ENCODE measurements at regions not wholly inside any gene's neighbourhood (a gene's known extent, or its start where the extent isn't known, plus 50 kb on each side); places are given as distances from the start of the nearest gene placed in this dataset.

DNA sequence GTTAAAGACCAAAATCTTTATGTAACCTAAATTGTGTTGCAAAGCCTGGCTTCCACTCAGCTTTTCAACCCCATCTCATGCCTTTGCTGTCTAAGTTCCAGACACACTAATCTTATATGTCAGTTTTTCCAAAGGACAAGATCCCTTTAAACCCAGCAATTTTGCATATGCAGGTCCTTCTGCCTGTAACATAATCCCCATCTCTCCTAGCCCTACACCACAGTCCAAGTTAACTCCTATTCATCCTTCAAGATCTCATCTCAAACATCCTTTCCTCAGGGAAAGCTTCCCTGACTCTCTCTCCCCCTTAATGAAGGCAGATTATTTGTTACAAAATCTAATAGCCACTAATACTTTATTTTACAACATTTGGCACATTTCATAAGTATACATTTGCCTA, 366.3 kb downstream of the PLPP3 start:
- ATAC-seq (replicated peaks in 1 of 4) = no peak

DNA sequence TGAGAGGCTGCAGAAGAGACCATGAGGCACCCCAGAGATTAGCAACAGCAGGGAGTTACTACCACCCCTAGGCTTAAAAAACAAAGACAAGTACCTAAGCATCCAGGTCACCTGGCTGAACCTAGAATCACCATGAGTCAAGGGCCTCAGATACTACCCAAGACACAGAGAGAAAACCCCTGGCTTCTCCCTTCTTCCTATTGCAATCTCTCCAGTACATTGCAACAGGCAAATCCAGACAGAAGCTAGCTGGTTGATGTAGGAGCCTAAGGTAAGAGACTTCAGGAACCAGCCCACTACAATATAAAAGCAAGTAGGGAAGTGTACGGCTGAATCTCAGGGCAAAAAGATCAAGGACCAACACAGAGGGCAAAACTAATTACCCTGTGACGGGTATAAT, 367.2 kb downstream of the PLPP3 start:
- Mint-ChIP-seq H3K27me3 (no peaks in the 10 kb centered on the region), H3K4me1 (no peaks in the 10 kb centered on the region), H3K36me3 (no peaks in the 10 kb centered on the region), H3K4me3 (no peak overlapping the region), H3K9me3 (no peaks in the 10 kb centered on the region), H3K27ac (no peak overlapping the region)
- no peak for ATAC-seq (replicated peaks in 1 of 4)
- no CpG with 5 or more reads among the region's 2 CpGs for WGBS (ENCODE audit: insufficient coverage)
- ChIA-PET POLR2A (no interaction called here), CTCF (no interaction called here)
- no peaks in the 10 kb centered on the region for H3K9me3 ChIP-seq
- H3K27ac ChIP-seq (ENCODE audit: low read length) = no peak overlapping the region
- H3K36me3 ChIP-seq (ENCODE audit: control insufficient read depth in 2 of 2, extremely low read depth in 1 of 2, insufficient read depth in 1 of 2, low read length in 1 of 2) = no peaks in the 10 kb centered on the region
- no peaks in the 10 kb centered on the region for H3K27me3 ChIP-seq (replicated peaks in 1 of 2; ENCODE audit: control insufficient read depth in 2 of 2, extremely low read depth in 1 of 2, insufficient read depth in 2 of 2, low read length in 1 of 2)
- no peak overlapping the region for H3K4me3 ChIP-seq (ENCODE audit: control insufficient read depth in 1 of 2, extremely low read depth in 1 of 2, low read length in 1 of 2)
- no peaks in the 10 kb centered on the region for H3K4me1 ChIP-seq (ENCODE audit: control insufficient read depth in 1 of 2, extremely low read depth in 1 of 2, insufficient read depth in 2 of 2, low read length in 2 of 2)
- no peak for DNase-seq

More for the DNA sequence above, 366.3 kb downstream of the PLPP3 start:
- H3K9me3 ChIP-seq = no peaks in the 10 kb centered on the region
- POLR2A ChIA-PET = no interaction called here
- CTCF ChIA-PET = no interaction called here
- no peaks in the 10 kb centered on the region for H3K4me1 ChIP-seq (ENCODE audit: control insufficient read depth in 1 of 2, extremely low read depth in 1 of 2, insufficient read depth in 2 of 2, low read length in 2 of 2)
- H3K27me3 ChIP-seq (replicated peaks in 1 of 2; ENCODE audit: control insufficient read depth in 2 of 2, extremely low read depth in 1 of 2, insufficient read depth in 2 of 2, low read length in 1 of 2) = no peaks in the 10 kb centered on the region
- Mint-ChIP-seq H3K9me3 (no peaks in the 10 kb centered on the region), H3K4me3 (no peak overlapping the region), H3K27ac (no peak overlapping the region), H3K36me3 (no peaks in the 10 kb centered on the region), H3K4me1 (no peaks in the 10 kb centered on the region), H3K27me3 (no peaks in the 10 kb centered on the region)
- H3K27ac ChIP-seq (ENCODE audit: low read length) = no peak overlapping the region
- H3K4me3 ChIP-seq (ENCODE audit: control insufficient read depth in 1 of 2, extremely low read depth in 1 of 2, low read length in 1 of 2) = no peak overlapping the region
- DNase-seq = no peak
- no peaks in the 10 kb centered on the region for H3K36me3 ChIP-seq (ENCODE audit: control insufficient read depth in 2 of 2, extremely low read depth in 1 of 2, insufficient read depth in 1 of 2, low read length in 1 of 2)

DNA sequence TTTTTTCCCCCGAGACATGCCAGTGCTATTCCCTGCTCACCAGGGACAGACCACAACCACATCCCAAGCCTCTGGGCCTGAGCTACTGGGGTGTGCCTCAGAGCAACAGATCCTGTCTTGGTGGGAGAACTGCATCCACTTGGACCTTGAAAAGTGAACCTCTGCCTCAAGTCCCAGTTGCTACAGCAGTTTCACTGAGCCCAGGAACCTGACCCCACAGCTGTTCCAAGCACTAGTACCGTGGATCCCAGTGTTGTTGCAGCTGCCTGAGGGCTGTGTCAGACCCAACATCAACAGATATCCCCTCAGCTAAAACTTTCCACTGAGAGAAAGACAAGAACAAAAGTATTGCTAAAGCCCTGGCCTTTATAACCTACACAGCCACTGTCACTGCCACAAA, 373.0 kb downstream of the PLPP3 start:
- no peak overlapping the region for H3K4me3 ChIP-seq (ENCODE audit: control insufficient read depth in 1 of 2, extremely low read depth in 1 of 2, low read length in 1 of 2)
- no peaks in the 10 kb centered on the region for H3K27me3 ChIP-seq (replicated peaks in 1 of 2; ENCODE audit: control insufficient read depth in 2 of 2, extremely low read depth in 1 of 2, insufficient read depth in 2 of 2, low read length in 1 of 2)
- no peak overlapping the region for H3K27ac ChIP-seq (ENCODE audit: low read length)
- no peak for DNase-seq
- Mint-ChIP-seq H3K4me3 (no peak overlapping the region), H3K36me3 (no peaks in the 10 kb centered on the region), H3K27me3 (peaks cover 0 to 2% of the 10 kb centered on the region in 2 donors), H3K9me3 (peaks cover 0 to 5% (median 2%) of the 10 kb centered on the region in 3 donors), H3K4me1 (no peaks in the 10 kb centered on the region), H3K27ac (no peak overlapping the region)
- ATAC-seq (replicated peaks in 1 of 4) = no peak
- WGBS (ENCODE audit: insufficient coverage) = 73% methylated on average over 2 of the region's 2 CpGs
- no peaks in the 10 kb centered on the region for H3K36me3 ChIP-seq (ENCODE audit: control insufficient read depth in 2 of 2, extremely low read depth in 1 of 2, insufficient read depth in 1 of 2, low read length in 1 of 2)
- H3K9me3 ChIP-seq = no peaks in the 10 kb centered on the region
- POLR2A ChIA-PET = no interaction called here
- CTCF ChIA-PET = no interaction called here
- no peaks in the 10 kb centered on the region for H3K4me1 ChIP-seq (ENCODE audit: control insufficient read depth in 1 of 2, extremely low read depth in 1 of 2, insufficient read depth in 2 of 2, low read length in 2 of 2)

DNA sequence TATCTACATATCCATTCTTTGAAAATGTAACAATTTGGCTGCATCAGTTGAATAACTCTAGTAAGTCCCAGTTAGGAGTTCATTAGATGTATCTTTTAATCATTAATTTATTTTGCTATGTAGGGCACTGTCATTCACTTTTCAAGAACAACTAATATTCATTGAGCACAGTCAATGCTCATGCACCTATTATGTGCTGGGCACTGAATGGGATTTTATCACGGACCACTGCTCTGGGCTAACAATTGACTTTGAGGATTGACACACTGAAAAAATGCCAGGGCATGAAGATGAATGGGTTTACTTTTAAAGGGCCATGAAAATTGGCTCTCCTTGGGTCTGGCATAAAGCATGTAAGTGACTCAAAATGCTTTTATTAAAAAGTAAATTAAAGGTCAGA, 375.2 kb downstream of the PLPP3 start:
- Histone ChIP-seq H3K4me3 (ENCODE audit: control insufficient read depth in 1 of 2, extremely low read depth in 1 of 2, low read length in 1 of 2) (no peak overlapping the region), H3K27me3 (replicated peaks in 1 of 2; ENCODE audit: control insufficient read depth in 2 of 2, extremely low read depth in 1 of 2, insufficient read depth in 2 of 2, low read length in 1 of 2) (no peaks in the 10 kb centered on the region), H3K9me3 (no peaks in the 10 kb centered on the region), H3K27ac (ENCODE audit: low read length) (no peak overlapping the region), H3K4me1 (ENCODE audit: control insufficient read depth in 1 of 2, extremely low read depth in 1 of 2, insufficient read depth in 2 of 2, low read length in 2 of 2) (no peaks in the 10 kb centered on the region), H3K36me3 (ENCODE audit: control insufficient read depth in 2 of 2, extremely low read depth in 1 of 2, insufficient read depth in 1 of 2, low read length in 1 of 2) (no peaks in the 10 kb centered on the region)
- DNase-seq (no peak), ATAC-seq (replicated peaks in 1 of 4) (no peak)
- ChIA-PET CTCF (no interaction called here), POLR2A (no interaction called here)
- Mint-ChIP-seq H3K4me3 (no peak overlapping the region), H3K9me3 (peaks cover 0 to 5% (median 2%) of the 10 kb centered on the region in 3 donors), H3K4me1 (no peaks in the 10 kb centered on the region), H3K27ac (no peak overlapping the region), H3K27me3 (peaks cover 2 to 4% of the 10 kb centered on the region in 2 donors), H3K36me3 (no peaks in the 10 kb centered on the region)
- 100% methylated on average over 1 of the region's 1 CpG for WGBS (ENCODE audit: insufficient coverage)

DNA sequence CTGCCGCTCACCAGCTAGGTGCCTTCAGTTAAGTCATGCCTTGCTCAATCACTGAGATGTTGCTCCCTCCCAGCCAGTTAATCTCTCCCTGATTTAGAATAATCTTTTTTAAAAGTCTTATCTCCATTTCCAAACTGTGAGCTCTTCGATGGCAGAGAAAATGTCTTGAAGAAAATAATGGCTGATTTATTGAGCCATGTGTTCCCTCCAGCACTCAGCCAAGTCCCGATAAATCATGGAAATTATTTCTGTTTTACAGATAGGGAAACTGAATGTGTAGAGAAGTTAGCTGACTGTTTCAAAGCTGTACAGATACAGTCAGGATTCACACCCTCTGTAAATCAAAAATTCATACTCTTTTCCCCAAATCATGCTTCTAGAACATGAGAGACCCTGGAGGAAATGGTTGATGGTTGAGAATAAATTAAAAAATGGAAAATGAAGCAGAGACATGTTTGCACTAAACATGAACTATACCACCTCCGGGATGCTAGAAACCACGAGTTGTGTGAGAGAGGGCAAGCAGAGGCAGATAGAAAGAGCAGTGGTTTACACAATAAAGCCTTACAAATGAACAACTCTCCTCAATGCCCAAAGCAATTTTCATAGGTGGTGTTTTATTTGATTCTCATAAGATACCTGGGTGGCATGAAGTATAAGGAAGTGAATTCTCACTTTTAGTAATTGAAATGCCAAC, 376.4 kb downstream of the PLPP3 start:
- H3K27ac ChIP-seq (ENCODE audit: low read length) = no peak overlapping the region
- H3K4me3 ChIP-seq (ENCODE audit: control insufficient read depth in 1 of 2, extremely low read depth in 1 of 2, low read length in 1 of 2) = no peak overlapping the region
- Mint-ChIP-seq H3K4me3 (no peak overlapping the region), H3K9me3 (peaks cover 0 to 5% (median 2%) of the 10 kb centered on the region in 3 donors), H3K27me3 (peaks cover 2 to 4% of the 10 kb centered on the region in 2 donors), H3K27ac (no peak overlapping the region), H3K36me3 (no peaks in the 10 kb centered on the region), H3K4me1 (no peaks in the 10 kb centered on the region)
- no CpG with 5 or more reads among the region's 5 CpGs for WGBS (ENCODE audit: insufficient coverage)
- CTCF ChIA-PET = no interaction called here
- DNase-seq (no peak), ATAC-seq (replicated peaks in 1 of 4) (no peak)
- H3K36me3 ChIP-seq (ENCODE audit: control insufficient read depth in 2 of 2, extremely low read depth in 1 of 2, insufficient read depth in 1 of 2, low read length in 1 of 2) = no peaks in the 10 kb centered on the region
- no peaks in the 10 kb centered on the region for H3K27me3 ChIP-seq (replicated peaks in 1 of 2; ENCODE audit: control insufficient read depth in 2 of 2, extremely low read depth in 1 of 2, insufficient read depth in 2 of 2, low read length in 1 of 2)
- H3K4me1 ChIP-seq (ENCODE audit: control insufficient read depth in 1 of 2, extremely low read depth in 1 of 2, insufficient read depth in 2 of 2, low read length in 2 of 2) = no peaks in the 10 kb centered on the region
- POLR2A ChIA-PET = no interaction called here
- no peaks in the 10 kb centered on the region for H3K9me3 ChIP-seq

DNA sequence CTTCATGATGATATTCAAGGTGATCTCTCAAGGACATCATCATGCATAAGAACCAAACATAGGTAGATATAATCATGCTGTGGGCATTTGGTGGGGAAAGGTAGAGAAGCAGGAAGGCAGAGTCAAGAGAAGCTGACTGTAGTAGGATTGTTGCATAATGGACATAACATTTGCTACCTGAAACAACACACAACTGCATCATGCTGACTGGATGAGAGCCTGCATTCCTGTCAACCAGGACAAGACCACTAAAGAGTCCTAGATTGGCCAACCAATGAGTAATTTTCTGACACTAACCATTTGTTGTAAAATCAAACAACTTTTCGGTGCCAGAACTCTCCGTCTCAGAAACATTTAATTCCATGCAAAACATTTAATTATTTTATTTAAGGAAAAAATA, 377.2 kb downstream of the PLPP3 start:
- Mint-ChIP-seq H3K36me3 (no peaks in the 10 kb centered on the region), H3K9me3 (peaks cover 0 to 5% (median 2%) of the 10 kb centered on the region in 3 donors), H3K27me3 (peaks cover 2 to 4% of the 10 kb centered on the region in 2 donors), H3K27ac (no peak overlapping the region), H3K4me1 (no peaks in the 10 kb centered on the region), H3K4me3 (no peak overlapping the region)
- no CpG with 5 or more reads among the region's 2 CpGs for WGBS (ENCODE audit: insufficient coverage)
- POLR2A ChIA-PET = no interaction called here
- CTCF ChIA-PET = no interaction called here
- Histone ChIP-seq H3K27ac (ENCODE audit: low read length) (no peak overlapping the region), H3K27me3 (replicated peaks in 1 of 2; ENCODE audit: control insufficient read depth in 2 of 2, extremely low read depth in 1 of 2, insufficient read depth in 2 of 2, low read length in 1 of 2) (no peaks in the 10 kb centered on the region), H3K4me3 (ENCODE audit: control insufficient read depth in 1 of 2, extremely low read depth in 1 of 2, low read length in 1 of 2) (no peak overlapping the region), H3K9me3 (no peaks in the 10 kb centered on the region), H3K36me3 (ENCODE audit: control insufficient read depth in 2 of 2, extremely low read depth in 1 of 2, insufficient read depth in 1 of 2, low read length in 1 of 2) (no peaks in the 10 kb centered on the region), H3K4me1 (ENCODE audit: control insufficient read depth in 1 of 2, extremely low read depth in 1 of 2, insufficient read depth in 2 of 2, low read length in 2 of 2) (no peaks in the 10 kb centered on the region)
- ATAC-seq (replicated peaks in 1 of 4) (no peak), DNase-seq (no peak)

DNA sequence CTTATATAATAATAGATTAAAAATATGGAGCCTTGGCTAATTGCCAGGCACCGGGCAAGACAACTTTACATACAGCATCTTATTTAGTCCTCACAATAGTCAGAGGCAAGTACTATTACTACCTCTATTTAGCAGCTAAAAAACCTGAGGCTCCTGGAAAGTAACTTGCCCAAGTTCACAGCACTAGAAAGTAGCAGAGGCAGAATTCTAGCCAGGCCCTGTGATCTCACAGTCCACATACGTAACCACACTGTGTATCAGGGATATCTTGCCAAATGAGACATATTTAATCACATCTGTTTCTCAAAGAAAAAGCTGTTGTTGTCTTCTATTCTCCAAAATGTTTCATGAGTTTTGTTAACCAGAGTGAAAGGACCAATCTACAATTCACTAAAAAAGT, 378.5 kb downstream of the PLPP3 start:
- no peaks in the 10 kb centered on the region for H3K36me3 Mint-ChIP-seq
- no peaks in the 10 kb centered on the region for H3K4me1 ChIP-seq (ENCODE audit: control insufficient read depth in 1 of 2, extremely low read depth in 1 of 2, insufficient read depth in 2 of 2, low read length in 2 of 2)
- H3K9me3 Mint-ChIP-seq = no peaks in the 10 kb centered on the region
- POLR2A ChIA-PET = interaction anchor here in 1 of 2 donors (0.6 kb wide), 1 partner anchor 29 kb away, joined by 3 read pairs; no protein-coding TSS in a partner anchor
- no peak overlapping the region for H3K27ac ChIP-seq (ENCODE audit: low read length)
- H3K27ac Mint-ChIP-seq = no peak overlapping the region
- ATAC-seq (replicated peaks in 1 of 4) (no peak), DNase-seq (no peak)
- H3K4me3 Mint-ChIP-seq = no peak overlapping the region
- H3K4me1 Mint-ChIP-seq = no peaks in the 10 kb centered on the region
- peaks cover 2 to 4% of the 10 kb centered on the region in 2 donors for H3K27me3 Mint-ChIP-seq
- no CpG with 5 or more reads among the region's 2 CpGs for WGBS (ENCODE audit: insufficient coverage)
- no peaks in the 10 kb centered on the region for H3K9me3 ChIP-seq
- no peaks in the 10 kb centered on the region for H3K36me3 ChIP-seq (ENCODE audit: control insufficient read depth in 2 of 2, extremely low read depth in 1 of 2, insufficient read depth in 1 of 2, low read length in 1 of 2)
- CTCF ChIA-PET = no interaction called here
- H3K27me3 ChIP-seq (replicated peaks in 1 of 2; ENCODE audit: control insufficient read depth in 2 of 2, extremely low read depth in 1 of 2, insufficient read depth in 2 of 2, low read length in 1 of 2) = no peaks in the 10 kb centered on the region
- no peak overlapping the region for H3K4me3 ChIP-seq (ENCODE audit: control insufficient read depth in 1 of 2, extremely low read depth in 1 of 2, low read length in 1 of 2)
